Endothelial cell of umbilical vein (primary cell): ENCODE measurements at regions not wholly inside any gene's neighbourhood (a gene's known extent, or its start where the extent isn't known, plus 50 kb on each side); places are given as distances from the start of the nearest gene placed in this dataset.

ENCODE experiments used
- BruUV-seq: library from RNA; stranded (reverse); fragments of 400-500 nt; replicated peaks from 2 replicates; lab custom pipeline; 2021; lab: Mats Ljungman, UMichigan
- CTCF ChIA-PET: fragments of 300-600, 350-600 bp; sonication (Branson Sonifier 250); formaldehyde crosslinking; loops from one replicate; lab custom pipeline; 2021; ENCODE audit warnings: antibody characterized with exemption, inconsistent platforms; lab: Charles Lee
- POLR2A ChIA-PET: fragments of 300-600, 350-600 bp; sonication (Branson Sonifier 250); formaldehyde crosslinking; loops from one replicate; lab custom pipeline; 2021; ENCODE audit warnings: antibody characterized with exemption, inconsistent platforms; lab: Charles Lee
- DNase-seq: peaks from one replicate; pipeline ENCODE4 v3.0.0-alpha.2; 2011; ENCODE audit warnings: low read depth, low spot score
- FAIRE-seq: peaks from 2 replicates; lab custom pipeline; 2011; peaks lifted over from hg19 to GRCh38; lab: Jason Lieb, UNC
- H2AFZ ChIP-seq: 2 replicates; pipeline ENCODE4 v1.6.0; 2012; ENCODE audit warnings: low read depth, low read length, control low read depth, inconsistent platforms
- H3K27ac ChIP-seq: 2 replicates; pipeline ENCODE4 v1.5.1; 2011; ENCODE audit warnings: low read depth, mild to moderate bottlenecking, control low read depth, low read length, moderate library complexity; ENCODE audit not compliant: insufficient read depth
- H3K27me3 ChIP-seq, 2 experiments: 2 replicates each; pipeline versions ENCODE4 v1.6.0 to v1.6.1; 2011; ENCODE audit warnings: low read length in 2 of 2, mixed read lengths in 1 of 2; ENCODE audit not compliant: control insufficient read depth in 2 of 2, insufficient read depth in 2 of 2
- H3K36me3 ChIP-seq, 2 experiments: 2 replicates in 1 of 2; 3 replicates in 1 of 2; pipeline ENCODE4 v1.5.1; 2011; ENCODE audit warnings: low read length in 2 of 2, mild to moderate bottlenecking in 1 of 2, moderate library complexity in 1 of 2; ENCODE audit not compliant: control insufficient read depth in 2 of 2, insufficient read depth in 2 of 2; ENCODE audit errors: extremely low read depth in 1 of 2
- H3K4me1 ChIP-seq: 3 replicates; pipeline ENCODE4 v1.5.1; 2011; ENCODE audit warnings: mild to moderate bottlenecking, low read length; ENCODE audit not compliant: control insufficient read depth, insufficient read depth; ENCODE audit errors: extremely low read depth
- H3K4me2 ChIP-seq: 2 replicates; pipeline ENCODE4 v1.6.1; 2011; ENCODE audit warnings: low read length, control low read depth, mixed read lengths; ENCODE audit not compliant: insufficient read depth
- H3K4me3 ChIP-seq, 3 experiments: fragments of 200-600 bp in 1 of 3; sonication (generic), shearing (Covaris generic) in 1 of 3; replicated peaks in 1 of 3; 2 replicates each; pipeline ENCODE4 v1.5.1; 2011 to 2016; ENCODE audit warnings: control low read depth in 3 of 3, low read length in 3 of 3, mild to moderate bottlenecking in 2 of 3, inconsistent platforms in 1 of 3, low read depth in 1 of 3, moderate library complexity in 1 of 3; ENCODE audit not compliant: insufficient read depth in 1 of 3
- H3K79me2 ChIP-seq: 2 replicates; pipeline ENCODE4 v1.6.0; 2012; ENCODE audit warnings: low read length, inconsistent platforms; ENCODE audit not compliant: control insufficient read depth, insufficient read depth
- H3K9ac ChIP-seq: replicated peaks from 2 replicates; pipeline ENCODE3; 2011; ENCODE audit warnings: low read length, control low read depth; ENCODE audit not compliant: insufficient read depth; ENCODE audit errors: extremely low read depth
- H3K9me1 ChIP-seq: replicated peaks from 3 replicates; pipeline ENCODE4 v1.6.0; 2011; ENCODE audit warnings: mild to moderate bottlenecking, low read length; ENCODE audit not compliant: control insufficient read depth, insufficient read depth; ENCODE audit errors: extremely low read depth
- H3K9me3 ChIP-seq: replicated peaks from 2 replicates; pipeline ENCODE4 v1.5.1; 2012; ENCODE audit warnings: low read length, inconsistent platforms; ENCODE audit not compliant: control insufficient read depth, insufficient read depth
- H4K20me1 ChIP-seq: replicated peaks from 2 replicates; pipeline ENCODE3; 2011; ENCODE audit warnings: mild to moderate bottlenecking, low read length; ENCODE audit not compliant: control insufficient read depth, insufficient read depth; ENCODE audit errors: extremely low read depth
- CTCF ChIP-seq, 2 donors: IDR thresholded peaks; 1 replicate in 1 of 2; 2 replicates in 1 of 2; pipeline ENCODE4 v1.5.1; 2011; ENCODE audit warnings: low read length in 2 of 2, mild to moderate bottlenecking in 2 of 2, moderate library complexity in 2 of 2, control low read depth in 1 of 2, inconsistent platforms in 1 of 2, low read depth in 1 of 2; ENCODE audit not compliant: insufficient read depth in 1 of 2; ENCODE audit errors: extremely low read depth in 1 of 2
- EZH2 ChIP-seq: IDR thresholded peaks from 2 replicates; pipeline ENCODE4 v1.6.1; 2012; ENCODE audit warnings: borderline replicate concordance, low read depth, mild to moderate bottlenecking, moderate library complexity, low read length, inconsistent platforms; ENCODE audit not compliant: severe bottlenecking
- FOS ChIP-seq: IDR thresholded peaks from 2 replicates; pipeline ENCODE4 v1.6.1; 2011; ENCODE audit warnings: mild to moderate bottlenecking, low read length, moderate library complexity, borderline replicate concordance; ENCODE audit not compliant: insufficient read depth
- GATA2 ChIP-seq: IDR thresholded peaks from 2 replicates; pipeline ENCODE4 v1.7.0; 2011; ENCODE audit warnings: low read depth, mild to moderate bottlenecking, moderate library complexity, mixed read lengths, low read length; ENCODE audit not compliant: insufficient read length, insufficient read depth
- JUN ChIP-seq: IDR thresholded peaks from 2 replicates; pipeline ENCODE4 v1.6.1; 2011; ENCODE audit warnings: borderline replicate concordance, low read depth; ENCODE audit not compliant: insufficient read length, insufficient read depth
- MAX ChIP-seq: IDR thresholded peaks from 2 replicates; pipeline ENCODE4 v1.6.1; 2011; ENCODE audit not compliant: insufficient read depth, insufficient read length
- MYC ChIP-seq: IDR thresholded peaks from one replicate; pipeline ENCODE4 v1.6.1; 2011; ENCODE audit warnings: mild to moderate bottlenecking, low read depth, low read length
- POLR2A ChIP-seq: IDR thresholded peaks from 2 replicates; pipeline ENCODE4 v1.6.1; 2012; ENCODE audit warnings: low read depth, mild to moderate bottlenecking, control low read depth, low read length
- POLR2AphosphoS5 ChIP-seq: IDR thresholded peaks from 2 replicates; pipeline ENCODE4 v1.6.1; 2012; ENCODE audit warnings: low read depth, mild to moderate bottlenecking, control low read depth, low read length, moderate library complexity; ENCODE audit not compliant: insufficient read depth
- dilution Hi-C: fragments of 300-500 bp; cut with MboI; formaldehyde crosslinking; loops from one replicate; pipeline ENCODE4 v1.15.0; 2019; ENCODE audit warnings: low sequenced_read_pairs; ENCODE audit not compliant: extremely low pct_ligation_motif_present
- intact Hi-C: fragments of 100-400 bp; cut with micrococcal nuclease; formaldehyde crosslinking; loops from one replicate; pipeline ENCODE4 v1.10.0; 2022

- intact Hi-C loops, result no loop called here
- no peak for DNase-seq
- Histone ChIP-seq H3K27ac (no peak overlapping the region), H3K4me2 (no peak overlapping the region), H3K4me1 (no peaks in the 10 kb centered on the region), H3K27me3 (no peaks in the 10 kb centered on the region), H3K9me3 (no peaks in the 10 kb centered on the region), H3K79me2 (no peaks in the 10 kb centered on the region), H2AFZ (no peak overlapping the region), H3K9ac (no peak overlapping the region), H3K36me3 (no peaks in the 10 kb centered on the region), H4K20me1 (no peaks in the 10 kb centered on the region), H3K4me3 (no peak overlapping the region), H3K9me1 (no peaks in the 10 kb centered on the region)
- no peak for FAIRE-seq
- dilution Hi-C loops, result no loop called here
- TF ChIP-seq MAX (no peak), JUN (no peak), POLR2A (no peak), FOS (no peak), POLR2AphosphoS5 (no peak), EZH2 (no peak), MYC (no peak), CTCF (IDR thresholded peaks at IDR 0.05; ENCODE audit: extremely low read depth in 1 of 2, insufficient read depth in 1 of 2, low read depth in 1 of 2, low read length in 2 of 2) (no peak), GATA2 (no peak)
- BruUV-seq, result no TSS peak
- ChIA-PET POLR2A (no interaction called here), CTCF (no interaction called here)
Observed at GRCh38 chr15:84111575-84111974, 124.0 kb upstream of the GOLGA6L4 start.
